HG03469 (cell line): ENCODE measurements at regions not wholly inside any gene's neighbourhood (a gene's known extent, or its start where the extent isn't known, plus 50 kb on each side); places are given as distances from the start of the nearest gene placed in this dataset.

Source experiments
- ATAC-seq: cut with Tn5 transposase; IDR thresholded peaks from one replicate; pipeline ENCODE4 v1.9.1; 2021; ENCODE audit warnings: mild to moderate bottlenecking, moderate library complexity, moderate number of reproducible peaks; ENCODE audit not compliant: unreplicated experiment

DNA sequence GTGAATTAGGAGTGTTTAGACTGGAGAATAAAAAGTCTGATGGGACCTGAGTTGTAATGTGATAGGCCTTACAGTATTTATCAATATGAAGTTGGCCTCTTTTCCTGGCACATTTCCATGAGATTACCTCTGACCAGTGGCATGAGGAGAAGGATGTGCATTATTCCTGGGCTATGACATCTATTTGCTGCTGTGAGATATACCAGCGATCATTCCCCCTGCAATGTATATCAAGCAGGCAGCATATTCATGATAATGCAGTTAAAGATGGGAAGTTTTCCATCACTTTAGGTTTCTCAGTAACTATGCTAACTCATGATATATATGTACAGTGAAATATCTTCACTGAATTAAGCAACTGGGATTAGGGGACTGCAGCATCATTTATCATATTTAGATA, 142.8 kb upstream of the MBL2 start:
- no peak for ATAC-seq

DNA sequence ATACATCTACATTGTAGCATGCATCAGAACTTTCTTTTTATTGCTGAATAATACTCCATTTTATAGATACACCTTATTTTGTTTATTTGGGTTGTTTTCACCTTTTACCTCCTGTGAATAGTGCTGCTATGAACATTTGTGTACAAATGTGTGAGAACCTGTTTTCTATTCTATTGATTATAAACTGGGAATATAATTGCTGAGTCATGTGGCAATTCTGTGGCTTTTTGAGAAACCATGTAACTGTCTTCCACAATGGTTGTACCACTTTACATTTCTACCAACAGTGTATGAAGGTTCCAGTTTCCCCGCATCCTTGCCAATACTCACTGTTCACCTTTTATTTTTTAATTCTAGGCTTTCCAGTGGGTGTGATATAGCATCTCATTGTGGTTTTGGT, 138.6 kb upstream of the MBL2 start:
- ATAC-seq: no peak

DNA sequence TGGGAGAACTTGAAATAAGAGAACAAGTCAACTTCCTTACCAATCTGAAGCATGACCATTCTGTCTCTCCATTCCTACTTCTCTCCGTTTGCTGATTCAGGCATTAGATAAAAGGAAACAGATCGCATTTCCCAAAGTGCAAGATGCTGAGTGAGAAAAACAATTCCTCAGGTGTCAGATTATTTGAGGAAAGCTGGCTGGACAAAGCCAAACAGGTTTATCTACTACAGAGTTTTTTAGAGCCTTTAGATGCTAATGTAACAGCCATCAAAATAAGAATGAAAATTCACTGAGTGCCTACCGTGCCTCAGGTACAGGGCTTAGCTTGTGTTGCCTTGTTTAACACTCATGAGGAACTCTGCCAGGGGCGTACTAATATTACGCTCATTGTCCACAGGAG, 135.9 kb upstream of the MBL2 start:
- ATAC-seq: no peak

DNA sequence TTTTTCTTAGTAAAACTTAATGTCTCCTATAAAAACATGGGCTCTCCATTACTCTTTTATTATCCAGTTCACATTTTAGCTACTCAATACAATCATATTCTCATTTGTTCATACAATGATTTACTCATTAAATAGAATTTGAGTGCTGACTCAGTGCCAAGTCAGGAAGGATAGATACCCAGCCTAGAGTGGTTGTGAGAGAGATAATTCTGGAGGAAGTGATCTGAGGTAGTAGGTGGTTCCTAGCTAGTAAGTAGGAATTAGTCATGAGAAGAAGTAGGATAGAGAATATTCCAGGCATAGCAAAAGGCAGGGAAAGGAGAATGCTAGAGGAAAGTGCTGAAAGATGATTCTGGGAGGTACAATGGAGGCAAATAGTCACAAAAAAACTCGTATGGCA, 133.5 kb upstream of the MBL2 start:
- no peak for ATAC-seq

DNA sequence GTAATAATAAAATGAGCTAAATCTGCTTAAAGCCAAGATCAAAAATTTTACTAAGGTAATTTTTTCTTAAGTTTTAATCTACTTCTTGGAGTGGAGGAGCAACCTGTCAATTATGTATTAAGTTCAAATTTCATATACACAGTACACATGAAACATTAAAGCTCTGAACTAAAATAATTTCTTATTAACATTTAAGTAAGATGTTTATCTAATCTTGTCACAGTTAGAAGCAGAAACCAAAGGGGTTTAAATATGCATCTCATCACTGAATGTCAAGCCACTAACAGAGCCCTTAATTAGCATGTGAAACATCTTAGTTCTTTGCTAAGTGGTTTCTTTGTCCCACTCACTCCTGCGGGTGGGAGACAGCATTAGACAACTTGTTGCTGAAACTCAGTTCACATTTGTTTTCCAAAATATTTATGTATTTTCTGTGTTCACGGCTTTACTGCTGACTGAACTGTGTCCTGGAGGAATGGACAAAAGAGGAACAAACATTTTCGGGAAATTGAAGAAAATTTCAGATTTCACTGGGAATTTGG, 130.9 kb upstream of the MBL2 start:
- no peak for ATAC-seq

DNA sequence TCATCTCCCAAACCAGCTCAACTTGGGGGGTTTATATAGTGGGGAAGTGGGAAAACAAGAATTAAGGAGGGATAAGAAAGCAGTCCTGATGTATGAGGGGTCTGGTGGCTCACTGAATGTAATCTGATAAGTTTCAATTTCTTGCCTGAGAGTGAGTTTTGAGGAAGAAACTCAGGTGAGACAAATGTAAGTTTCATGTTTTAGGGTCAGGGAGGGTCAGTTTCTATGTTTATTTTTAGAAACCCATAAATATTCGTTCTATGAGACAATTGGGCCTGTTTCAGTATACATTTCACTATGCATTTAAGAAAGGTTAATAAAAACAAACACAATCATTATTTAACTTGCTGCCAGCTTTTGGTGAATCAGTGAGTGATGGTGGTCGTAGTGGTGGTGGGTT, 128.0 kb upstream of the MBL2 start:
- ATAC-seq: peak; percentile 31

DNA sequence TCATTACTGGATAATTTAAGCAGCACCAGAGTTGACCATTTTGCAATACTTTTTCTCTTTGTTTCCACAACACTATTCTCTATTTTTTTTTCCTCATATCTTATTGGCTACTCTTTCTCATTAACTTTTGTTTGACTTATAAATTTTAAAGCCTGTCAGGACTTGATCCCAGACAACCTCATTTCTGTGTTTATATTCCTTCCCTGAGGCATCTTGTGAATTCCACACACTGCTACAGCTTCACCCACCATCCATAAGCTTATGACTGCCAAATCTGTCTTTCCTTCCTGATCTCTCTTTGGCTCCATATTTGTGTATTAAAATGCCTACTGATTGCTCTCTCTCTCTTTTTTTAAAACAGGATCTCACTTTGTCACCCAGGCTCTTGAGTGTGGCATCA, 124.6 kb upstream of the MBL2 start:
- no peak for ATAC-seq

DNA sequence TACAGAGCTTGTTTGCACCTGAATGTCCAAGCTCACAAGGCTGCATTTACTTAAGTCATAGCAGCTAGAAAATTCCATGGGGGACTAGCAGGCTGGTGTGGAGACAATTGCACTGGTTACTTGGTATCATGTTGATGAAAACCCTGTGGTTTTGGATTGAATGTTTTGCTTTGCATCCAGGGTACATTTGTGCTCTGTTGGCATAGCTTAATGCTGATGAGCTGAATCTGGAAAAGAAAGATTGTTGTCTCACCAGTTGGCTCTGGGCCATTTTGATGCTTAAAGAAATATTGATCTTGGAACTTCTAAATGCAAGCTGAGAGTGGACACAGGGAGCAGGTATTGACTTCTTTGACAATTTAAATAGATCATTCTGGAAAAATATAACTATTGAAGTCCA, 122.5 kb upstream of the MBL2 start:
- ATAC-seq: no peak

DNA sequence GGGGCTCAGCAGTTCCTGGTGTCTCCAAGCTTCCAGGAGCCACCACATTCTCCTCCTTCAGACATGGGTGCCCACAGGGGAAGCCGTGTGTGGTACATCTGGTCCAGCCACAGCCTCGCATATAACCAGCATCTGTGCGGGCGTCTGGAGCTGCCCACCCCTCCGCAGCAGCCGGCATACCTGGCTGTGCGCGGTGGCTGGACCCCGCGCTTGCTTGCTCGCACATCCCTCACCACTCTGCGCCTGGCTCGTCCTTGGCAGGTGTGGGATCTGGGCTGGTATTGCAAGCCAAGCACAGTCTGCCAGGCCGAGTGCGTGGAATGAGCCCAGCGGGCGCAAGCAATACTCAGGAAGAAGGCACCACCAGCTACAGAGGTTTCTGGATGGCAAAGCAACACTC, 117.7 kb upstream of the MBL2 start:
- no peak for ATAC-seq

DNA sequence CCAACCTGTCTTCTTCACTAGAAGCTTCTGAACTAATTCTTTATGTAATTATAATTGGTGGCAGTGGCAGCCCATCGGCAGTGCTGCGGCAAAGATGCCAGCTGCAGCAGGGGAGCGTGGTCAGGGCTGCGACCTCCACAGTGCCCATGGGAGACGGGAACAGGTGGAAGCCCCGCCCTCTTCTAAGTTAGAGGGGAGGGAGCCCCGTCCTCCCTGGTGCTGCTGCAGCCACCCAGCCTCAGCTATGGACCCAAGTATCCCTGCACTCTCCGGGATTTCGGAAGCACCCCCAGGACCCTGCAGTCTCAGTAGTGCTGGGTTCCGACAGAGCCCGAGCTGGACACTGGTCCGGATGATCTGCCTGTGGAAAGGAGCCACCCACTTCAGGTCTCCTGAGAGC, 117.0 kb upstream of the MBL2 start:
- ATAC-seq: no peak

DNA sequence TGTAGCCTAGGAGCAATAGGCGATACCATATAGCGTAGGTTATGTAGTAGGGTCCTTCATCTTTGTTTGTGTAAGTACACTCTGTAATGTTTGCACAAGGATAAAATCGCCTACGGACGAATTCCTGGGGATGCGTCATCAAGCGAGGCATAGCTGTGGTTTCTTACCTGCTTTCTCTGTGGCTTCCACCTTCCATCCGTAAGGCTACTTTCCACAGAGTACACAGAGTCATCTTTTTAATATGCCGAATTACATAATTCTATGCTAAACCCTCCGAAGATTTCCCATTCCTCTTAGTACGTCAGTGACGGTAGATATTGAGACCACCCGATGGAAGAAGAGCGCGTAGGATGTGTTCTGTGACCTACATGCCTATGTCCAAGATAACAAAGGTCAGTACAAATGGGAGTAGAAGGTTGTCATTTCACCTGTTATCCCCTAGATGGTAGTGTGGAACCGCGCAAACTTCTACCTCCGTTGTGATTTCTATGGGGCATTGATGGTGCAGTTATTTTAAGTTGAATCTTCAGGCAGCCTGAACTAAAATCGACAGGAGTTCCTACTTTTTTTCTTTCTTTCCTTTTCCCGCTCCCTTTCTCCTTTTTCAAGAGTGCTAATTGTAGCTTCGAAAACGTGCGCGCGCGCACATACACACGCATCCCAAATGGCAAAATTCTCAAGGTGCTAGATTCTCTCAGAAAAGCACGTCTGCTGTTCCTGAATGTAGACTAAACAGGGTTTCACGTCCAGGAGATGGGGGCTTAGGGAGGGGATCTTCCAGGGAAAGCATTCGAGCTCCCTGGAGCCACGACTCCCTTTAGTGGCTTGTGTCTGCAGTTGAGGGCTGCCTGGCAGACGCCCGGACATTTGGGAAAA, 111.7 kb upstream of the MBL2 start:
- peak; percentile 86 for ATAC-seq

DNA sequence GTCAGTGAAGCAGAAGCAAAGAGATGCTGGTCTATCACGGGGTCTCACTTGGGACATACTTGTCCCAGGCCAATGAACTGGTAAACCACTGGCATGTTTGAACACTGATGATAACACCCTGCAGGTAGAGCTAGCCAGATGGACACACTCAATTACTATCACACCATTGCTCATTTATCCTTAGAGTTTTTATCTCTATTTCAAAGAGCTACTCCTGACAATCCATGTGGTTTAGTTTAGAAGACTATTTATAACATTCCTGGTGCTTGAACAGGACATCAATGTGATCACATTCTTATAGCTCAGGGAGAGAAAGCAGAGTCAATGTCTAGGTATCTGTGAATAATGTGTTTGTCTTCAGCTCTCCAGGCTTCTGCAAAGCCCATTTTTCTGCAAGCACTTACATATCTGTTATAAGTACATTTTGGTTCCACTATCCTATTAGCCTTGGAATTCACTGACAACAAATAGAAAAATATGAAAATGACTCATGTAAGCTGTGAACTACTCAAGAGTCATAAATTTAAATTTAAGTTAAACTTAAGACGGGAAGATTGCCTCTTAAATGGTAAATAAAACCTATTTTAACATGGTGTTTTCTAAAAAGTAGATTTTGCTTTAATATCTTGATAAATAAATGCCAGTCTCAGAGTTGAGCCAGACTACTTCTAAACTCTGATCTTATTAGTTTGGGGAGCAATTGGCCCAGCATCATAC, 106.7 kb upstream of the MBL2 start:
- no peak for ATAC-seq

DNA sequence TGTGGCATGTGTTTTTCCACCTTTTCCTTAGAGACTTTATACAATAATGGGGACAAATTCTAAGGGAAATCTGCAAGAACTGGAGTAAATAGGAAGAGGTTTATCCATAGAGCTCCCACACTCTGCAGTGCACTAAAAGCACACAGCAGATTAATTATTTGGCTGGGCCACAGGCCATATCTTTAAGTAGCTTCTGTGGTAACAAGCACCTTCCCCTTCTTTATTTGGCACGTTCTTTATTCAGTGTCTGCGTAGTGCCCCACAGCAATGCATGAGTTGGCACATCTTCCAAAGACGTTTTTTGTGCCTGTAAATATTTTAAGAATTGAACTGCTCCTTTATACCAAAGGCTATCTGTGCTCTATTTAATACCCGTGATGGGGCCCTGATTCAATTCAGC, 104.9 kb upstream of the MBL2 start:
- ATAC-seq: no peak

DNA sequence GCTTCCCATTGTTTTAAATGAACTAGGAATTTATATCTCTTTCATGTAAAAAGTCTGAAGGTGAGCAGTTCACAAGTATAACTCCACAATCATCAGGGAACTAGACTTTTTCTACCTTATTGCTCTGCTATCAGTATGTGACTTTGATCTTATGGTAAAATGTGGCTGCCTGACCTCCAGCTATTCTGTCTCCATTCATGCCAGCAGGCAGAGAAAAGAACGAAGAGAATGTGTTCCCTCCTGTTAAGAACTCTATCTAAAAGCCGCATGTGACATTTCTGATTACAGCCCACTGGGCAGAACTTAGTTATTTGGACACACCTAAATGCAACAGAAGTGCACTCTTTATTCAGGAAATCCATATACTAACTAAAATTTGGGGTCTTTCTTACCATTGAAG, 102.8 kb upstream of the MBL2 start:
- no peak for ATAC-seq

DNA sequence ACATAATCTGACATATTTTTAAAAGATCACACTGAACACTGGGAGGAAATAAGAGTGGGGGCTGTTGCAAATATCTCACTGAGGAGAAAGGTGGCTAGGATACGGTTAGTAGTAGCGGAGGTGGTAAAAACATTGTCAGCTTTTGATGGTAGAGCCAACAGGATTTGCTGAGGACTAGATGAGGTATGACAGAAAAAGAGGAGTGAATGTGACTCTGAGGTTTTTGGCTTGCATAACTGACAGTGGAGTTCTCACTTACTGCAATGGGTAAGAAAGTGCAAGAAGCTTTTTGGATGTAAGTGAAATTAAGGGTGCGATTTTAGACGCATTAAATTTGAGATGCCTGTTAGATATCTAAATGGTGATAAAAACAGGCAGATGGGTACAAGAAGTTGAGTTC, 102.0 kb upstream of the MBL2 start:
- no peak for ATAC-seq

DNA sequence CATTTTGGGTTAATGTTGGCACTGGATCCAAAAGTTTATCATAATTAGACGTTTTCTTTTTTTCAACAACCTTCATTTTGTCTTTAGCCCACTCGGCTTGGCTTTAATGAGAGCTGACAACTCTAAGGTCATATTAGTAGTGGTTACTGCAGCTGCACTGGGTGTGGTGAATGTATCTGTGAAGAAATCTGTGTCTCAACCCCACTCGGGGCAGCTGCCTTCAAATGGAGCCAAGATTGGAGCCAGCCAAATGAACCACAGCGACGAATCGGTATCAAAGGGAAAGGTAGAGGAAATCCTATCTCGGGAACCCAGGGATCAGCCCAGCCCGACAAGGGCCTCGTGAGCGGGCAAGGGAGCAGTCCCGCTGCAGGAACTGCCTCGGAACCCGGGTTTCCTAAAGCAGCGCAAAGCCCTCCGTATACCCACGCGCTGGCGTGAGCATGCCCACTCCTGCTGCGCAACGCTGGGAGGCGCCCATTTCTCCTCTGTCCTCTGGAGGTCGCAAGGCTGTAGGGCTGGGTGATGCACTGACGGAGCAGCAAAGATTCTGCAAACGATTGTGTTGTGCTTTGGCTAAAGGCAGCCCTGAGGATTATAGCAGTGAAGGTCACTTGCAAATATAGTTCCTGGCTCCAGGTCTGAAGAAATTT, 98.7 kb upstream of the MBL2 start:
- no peak for ATAC-seq

DNA sequence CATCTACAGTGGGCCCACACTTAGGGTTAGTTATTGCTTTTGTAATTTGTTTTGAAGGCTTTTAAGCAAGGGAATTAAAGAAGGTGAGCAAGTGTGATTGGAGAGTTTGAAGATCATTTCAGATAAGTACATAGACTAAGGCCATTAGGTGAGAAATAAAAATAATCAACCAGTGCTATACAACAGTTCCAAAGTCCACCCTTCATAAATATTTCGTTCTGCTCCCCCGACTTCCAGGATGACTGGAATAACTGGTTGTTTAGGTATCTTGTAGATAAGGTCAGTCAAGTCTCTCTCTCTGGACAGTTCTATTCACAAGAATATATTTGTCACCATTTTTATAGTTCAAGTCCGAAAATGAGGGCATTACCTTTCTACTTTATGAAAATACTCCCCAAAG, 98.0 kb upstream of the MBL2 start:
- ATAC-seq: no peak

DNA sequence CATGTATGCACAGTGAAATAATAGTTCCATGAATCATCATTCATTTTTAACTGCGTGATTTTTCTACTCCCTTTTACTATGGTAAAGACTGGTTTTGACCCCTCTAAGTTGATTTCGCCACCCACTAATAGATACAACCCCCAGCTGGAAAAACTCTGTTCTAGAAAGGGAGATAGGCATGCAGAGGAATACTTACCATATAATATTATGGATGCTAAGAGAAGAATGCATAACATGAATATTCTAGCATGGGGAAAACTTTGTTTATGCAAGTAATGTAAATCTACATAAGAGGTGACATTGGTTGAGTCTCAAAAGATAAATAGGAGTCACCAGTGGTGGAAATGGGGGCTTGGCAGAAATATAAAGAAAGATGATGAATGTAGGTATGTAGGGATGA, 97.3 kb upstream of the MBL2 start:
- no peak for ATAC-seq

DNA sequence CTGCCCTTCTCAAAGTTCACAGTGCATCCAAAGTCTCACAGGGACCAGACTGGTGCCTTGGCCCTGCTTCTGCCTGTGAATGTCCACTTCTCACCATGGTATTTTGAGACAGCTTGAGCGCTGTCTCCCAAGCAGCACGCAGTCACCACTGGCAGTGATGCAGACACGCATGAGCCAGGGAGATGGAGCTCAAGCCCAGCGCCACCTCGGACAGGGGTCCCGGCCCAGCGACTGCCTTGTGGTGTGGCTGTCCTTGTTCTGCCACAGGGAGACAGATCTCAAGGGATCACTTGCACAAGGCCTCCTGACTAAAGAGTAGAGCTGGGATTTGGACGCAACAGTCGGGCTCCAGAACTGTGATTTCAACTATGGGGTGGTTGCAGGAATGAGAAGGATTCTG, 92.6 kb upstream of the MBL2 start:
- no peak for ATAC-seq

DNA sequence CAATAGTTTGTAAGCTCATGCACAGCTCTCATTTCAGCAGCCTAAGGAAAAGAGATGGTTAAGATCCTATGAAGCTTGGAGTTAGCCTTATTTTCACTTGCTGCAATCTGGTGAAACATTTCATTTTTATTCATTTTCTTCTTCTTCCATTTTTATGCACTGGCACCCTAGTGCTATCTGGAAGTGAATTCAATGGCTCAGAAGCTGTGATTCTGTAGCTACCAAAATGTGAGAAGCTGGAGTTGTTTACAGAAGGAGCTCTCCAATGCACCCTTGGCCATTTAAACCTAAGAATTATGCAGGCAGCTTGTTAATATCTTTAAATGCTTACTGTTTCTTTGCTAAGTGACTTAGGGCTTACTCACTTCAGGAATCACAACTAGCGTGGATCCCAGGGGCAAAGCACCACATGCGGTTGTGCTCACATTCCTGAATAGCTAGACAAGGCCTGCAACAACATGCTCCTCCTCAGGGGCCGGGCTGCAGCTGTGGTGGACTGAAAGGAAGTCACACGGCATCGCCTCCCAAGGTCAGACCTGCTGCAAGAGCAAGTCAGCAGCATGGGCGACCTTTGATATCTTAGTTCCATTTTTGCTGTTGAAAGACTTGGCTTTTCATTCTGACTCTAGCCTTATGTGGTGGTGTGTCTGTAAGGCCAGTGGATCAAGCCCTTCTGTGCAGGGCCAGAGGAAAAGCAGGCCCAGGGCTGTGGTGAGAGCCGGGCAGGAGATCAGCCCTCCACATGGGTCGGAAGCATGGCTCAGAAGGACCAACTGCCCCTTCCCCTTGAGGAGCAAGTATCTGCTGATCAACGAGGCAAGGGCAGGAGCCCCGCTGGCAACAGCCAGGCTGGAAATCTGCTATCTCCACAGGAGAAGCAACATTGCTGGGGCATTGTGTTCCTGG, 91.9 kb upstream of the MBL2 start:
- no peak for ATAC-seq

DNA sequence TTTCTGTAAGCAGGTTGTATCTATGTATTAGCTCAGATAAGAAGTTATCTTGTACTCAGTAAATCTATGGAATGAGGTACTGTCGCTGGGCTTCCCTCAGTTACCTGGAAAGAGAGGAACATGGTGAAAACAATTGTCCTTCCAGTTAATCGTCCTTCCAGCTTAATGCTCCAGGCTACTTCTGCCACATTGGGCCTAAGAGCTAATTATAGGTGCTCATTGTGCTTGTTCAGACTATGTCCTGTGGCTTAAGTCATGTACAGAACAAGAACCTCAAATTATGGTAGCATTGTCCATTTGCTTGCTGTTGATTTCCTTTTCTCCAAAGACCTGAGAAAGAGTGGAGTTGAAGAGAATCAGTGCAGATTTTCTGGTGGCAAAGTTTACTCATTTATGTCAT, 86.1 kb upstream of the MBL2 start:
- ATAC-seq: no peak
